ENCODE measurements at regions not wholly inside any gene's neighbourhood (a gene's known extent, or its start where the extent isn't known, plus 50 kb on each side); places are given as distances from the start of the nearest gene placed in this dataset.
"Not testable (repeated sequence)": the region's sequence is repeated elsewhere in the genome, so short reads cannot be mapped to it uniquely, and the experiment has no call there.

- Mint-ChIP-seq H3K4me3 (no peak overlapping the region), H3K27me3 (ENCODE audit: low read depth) (no peaks in the 10 kb centered on the region), H3K9me3 (no peaks in the 10 kb centered on the region), H3K4me1 (no peaks in the 10 kb centered on the region), H3K36me3 (no peaks in the 10 kb centered on the region), H3K27ac (no peak overlapping the region)
- no peak for DNase-seq (ENCODE audit: low spot score in 2 of 2, unreplicated experiment in 2 of 2)
- TF ChIP-seq CTCF (IDR thresholded peaks at IDR 0.05; ENCODE audit: unreplicated experiment): no peak
Observed at GRCh38 chr3:56955492-56956111, 104.9 kb upstream of the SPATA12 start.

GRCh38 chr3:56954125-56954524, 106.3 kb upstream of the SPATA12 start:
- H3K27me3 Mint-ChIP-seq (ENCODE audit: low read depth): no peaks in the 10 kb centered on the region
- H3K36me3 Mint-ChIP-seq: no peaks in the 10 kb centered on the region
- no peak for TF ChIP-seq CTCF (IDR thresholded peaks at IDR 0.05; ENCODE audit: unreplicated experiment)
- H3K4me3 Mint-ChIP-seq: no peak overlapping the region
- no peak for DNase-seq (ENCODE audit: low spot score in 2 of 2, unreplicated experiment in 2 of 2)
- H3K9me3 Mint-ChIP-seq: no peaks in the 10 kb centered on the region
- H3K27ac Mint-ChIP-seq: no peak overlapping the region
- no peaks in the 10 kb centered on the region for H3K4me1 Mint-ChIP-seq

- TF ChIP-seq CTCF (IDR thresholded peaks at IDR 0.05; ENCODE audit: unreplicated experiment): no peak
- Mint-ChIP-seq H3K27ac (no peak overlapping the region), H3K4me3 (no peak overlapping the region), H3K4me1 (no peaks in the 10 kb centered on the region), H3K27me3 (ENCODE audit: low read depth) (no peaks in the 10 kb centered on the region), H3K36me3 (no peaks in the 10 kb centered on the region), H3K9me3 (no peaks in the 10 kb centered on the region)
- DNase-seq (ENCODE audit: low spot score in 2 of 2, unreplicated experiment in 2 of 2): no peak
Observed at GRCh38 chr3:56952846-56953245, 107.6 kb upstream of the SPATA12 start.

- Mint-ChIP-seq H3K4me1 (no peaks in the 10 kb centered on the region), H3K27me3 (ENCODE audit: low read depth) (no peaks in the 10 kb centered on the region), H3K27ac (no peak overlapping the region), H3K4me3 (no peak overlapping the region), H3K9me3 (peaks cover 5% of the 10 kb centered on the region), H3K36me3 (no peaks in the 10 kb centered on the region)
- DNase-seq (ENCODE audit: low spot score in 2 of 2, unreplicated experiment in 2 of 2): no peak
- no peak for TF ChIP-seq CTCF (IDR thresholded peaks at IDR 0.05; ENCODE audit: unreplicated experiment)
Observed at GRCh38 chr3:56952061-56952460, 108.4 kb upstream of the SPATA12 start.

- Mint-ChIP-seq H3K4me1 (no peaks in the 10 kb centered on the region), H3K4me3 (no peak overlapping the region), H3K36me3 (peaks cover 3% of the 10 kb centered on the region), H3K27ac (no peak overlapping the region), H3K9me3 (peaks cover 9% of the 10 kb centered on the region), H3K27me3 (ENCODE audit: low read depth) (no peaks in the 10 kb centered on the region)
- DNase-seq (ENCODE audit: low spot score in 2 of 2, unreplicated experiment in 2 of 2): no peak
- no peak for TF ChIP-seq CTCF (IDR thresholded peaks at IDR 0.05; ENCODE audit: unreplicated experiment)
Observed at GRCh38 chr3:56951366-56951765, 109.1 kb upstream of the SPATA12 start.

GRCh38 chr3:56945378-56945777, 115.1 kb upstream of the SPATA12 start:
- H3K27ac Mint-ChIP-seq; H3K27me3 Mint-ChIP-seq (ENCODE audit: low read depth); H3K4me3 Mint-ChIP-seq; DNase-seq (ENCODE audit: low spot score in 2 of 2, unreplicated experiment in 2 of 2): not testable (repeated sequence)
- Mint-ChIP-seq H3K4me1 (peaks cover 15% of the 10 kb centered on the region), H3K9me3 (peaks cover 18% of the 10 kb centered on the region), H3K36me3 (peaks cover 13% of the 10 kb centered on the region)
